SU-DHL-6 (cell line): ENCODE measurements at regions not wholly inside any gene's neighbourhood (a gene's known extent, or its start where the extent isn't known, plus 50 kb on each side); places are given as distances from the start of the nearest gene placed in this dataset.

Source experiments
- EZH2phosphoT487 ChIP-seq: fragments of 200-600 bp; sonication (generic), shearing (Covaris generic); conservative IDR thresholded peaks from 2 replicates; pipeline ENCODE4 v1.6.1; 2018; ENCODE audit warnings: mild to moderate bottlenecking, antibody characterized with exemption, low read length, moderate library complexity, mixed read lengths
- TF ChIP-seq, protein P1 (sequence below): fragments of 200-600 bp; sonication (generic); IDR thresholded peaks from one replicate; pipeline ENCODE4 v1.5.1; 2017; ENCODE audit warnings: antibody characterized with exemption, mild to moderate bottlenecking, low read length, moderate library complexity; ENCODE audit not compliant: insufficient read depth, poor library complexity, severe bottlenecking

DNA sequence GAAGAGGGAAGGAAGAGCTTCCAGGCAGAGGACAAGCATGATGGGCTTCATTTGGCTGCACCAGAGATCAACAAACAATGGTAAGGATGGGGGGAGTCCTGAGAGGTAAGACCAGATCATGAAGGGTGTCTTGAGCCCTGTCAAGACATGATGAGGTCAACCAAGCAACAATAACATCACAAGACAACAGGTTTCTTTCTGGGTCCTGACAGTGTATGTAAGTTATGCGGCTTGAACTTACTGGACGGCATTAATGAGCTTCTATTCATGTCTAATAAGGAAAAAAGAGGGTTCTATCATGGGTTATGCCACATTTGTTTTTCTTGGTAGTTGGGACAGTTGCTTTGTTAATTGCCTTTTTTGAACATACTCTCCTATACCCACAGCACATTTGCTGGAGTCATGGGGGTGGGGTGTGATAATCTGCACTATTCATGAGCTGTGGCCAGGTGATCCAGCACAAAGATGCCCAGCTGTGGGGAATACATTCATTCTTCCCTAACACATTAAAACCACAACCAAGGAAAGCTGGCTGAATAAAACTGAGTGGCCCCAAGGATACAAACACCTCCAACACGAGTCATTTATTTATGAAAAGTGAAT, 168.8 kb upstream of the KLF14 start:
- TF ChIP-seq, protein P1, sequence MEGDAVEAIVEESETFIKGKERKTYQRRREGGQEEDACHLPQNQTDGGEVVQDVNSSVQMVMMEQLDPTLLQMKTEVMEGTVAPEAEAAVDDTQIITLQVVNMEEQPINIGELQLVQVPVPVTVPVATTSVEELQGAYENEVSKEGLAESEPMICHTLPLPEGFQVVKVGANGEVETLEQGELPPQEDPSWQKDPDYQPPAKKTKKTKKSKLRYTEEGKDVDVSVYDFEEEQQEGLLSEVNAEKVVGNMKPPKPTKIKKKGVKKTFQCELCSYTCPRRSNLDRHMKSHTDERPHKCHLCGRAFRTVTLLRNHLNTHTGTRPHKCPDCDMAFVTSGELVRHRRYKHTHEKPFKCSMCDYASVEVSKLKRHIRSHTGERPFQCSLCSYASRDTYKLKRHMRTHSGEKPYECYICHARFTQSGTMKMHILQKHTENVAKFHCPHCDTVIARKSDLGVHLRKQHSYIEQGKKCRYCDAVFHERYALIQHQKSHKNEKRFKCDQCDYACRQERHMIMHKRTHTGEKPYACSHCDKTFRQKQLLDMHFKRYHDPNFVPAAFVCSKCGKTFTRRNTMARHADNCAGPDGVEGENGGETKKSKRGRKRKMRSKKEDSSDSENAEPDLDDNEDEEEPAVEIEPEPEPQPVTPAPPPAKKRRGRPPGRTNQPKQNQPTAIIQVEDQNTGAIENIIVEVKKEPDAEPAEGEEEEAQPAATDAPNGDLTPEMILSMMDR: no peak
- no peak for TF ChIP-seq EZH2phosphoT487
